ENCODE measurements at regions not wholly inside any gene's neighbourhood (a gene's known extent, or its start where the extent isn't known, plus 50 kb on each side); places are given as distances from the start of the nearest gene placed in this dataset.
A peak's percentile ranks its signal among the peaks of the same experiment; 100 is the strongest.

DNA sequence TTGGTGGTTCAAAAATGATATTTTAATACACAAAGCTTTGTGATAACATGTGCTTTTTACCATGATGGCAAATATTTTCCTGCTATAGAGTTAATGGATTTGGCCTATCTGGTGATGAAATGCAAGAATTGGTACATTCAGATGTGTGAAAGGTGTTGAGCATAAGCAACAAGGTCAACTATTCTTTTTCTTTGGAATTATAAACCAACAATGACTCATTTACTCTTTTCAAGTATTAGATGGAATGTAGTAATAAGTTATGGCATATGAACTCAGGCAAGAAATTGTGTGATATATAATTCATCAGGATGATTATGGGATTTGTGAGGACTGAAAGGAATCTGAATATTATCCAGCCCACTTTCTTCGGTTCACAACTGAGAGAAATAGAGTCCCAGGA lies 471.4 kb downstream of the ETNK1 start:
- TF ChIP-seq CTCF (conservative IDR thresholded peaks at IDR 0.05 in 1 of 2, IDR thresholded peaks at IDR 0.05 in 1 of 2; ENCODE audit: low read depth in 1 of 2, low read length in 2 of 2) (no peak), EZH2 (IDR thresholded peaks at IDR 0.05; ENCODE audit: low read length, missing control alignments) (no peak)
- H3K36me3 ChIP-seq (ENCODE audit: control insufficient read depth, insufficient read depth, low read length) = no peaks in the 10 kb centered on the region
- H3K27ac ChIP-seq (ENCODE audit: insufficient read depth, low read length) = no peak overlapping the region
- no peaks in the 10 kb centered on the region for H3K4me1 ChIP-seq (ENCODE audit: control insufficient read depth, extremely low read depth, insufficient read depth, low read length)
- H3K27me3 ChIP-seq (ENCODE audit: control insufficient read depth, insufficient read depth, low read length) = no peaks in the 10 kb centered on the region
- no peaks in the 10 kb centered on the region for H4K20me1 ChIP-seq (ENCODE audit: control insufficient read depth, extremely low read depth, insufficient read depth, low read length)
- H3K9me3 ChIP-seq (ENCODE audit: control insufficient read depth, insufficient read depth, low read depth, low read length) = no peaks in the 10 kb centered on the region
- no peak overlapping the region for H3K9ac ChIP-seq (ENCODE audit: insufficient read depth, low read length)
- peak in 1 of 2 donors; percentile 8 for DNase-seq (ENCODE audit: low read depth in 2 of 2)
- no peaks in the 10 kb centered on the region for H3K79me2 ChIP-seq (ENCODE audit: control insufficient read depth, insufficient read depth, low read length)
- no peak overlapping the region for H2AFZ ChIP-seq (ENCODE audit: low read length)
- H3K4me3 ChIP-seq (replicated peaks in 1 of 4; ENCODE audit: control extremely low read depth in 1 of 4, insufficient read depth in 1 of 4, low read depth in 3 of 4, low read length in 4 of 4) = no peak overlapping the region
- no peak overlapping the region for H3K4me2 ChIP-seq (ENCODE audit: extremely low read depth, insufficient read depth, low read length)

GRCh38 chr12:23098110-23098509 lies 473.1 kb downstream of the ETNK1 start:
- peak in 1 of 2 donors; percentile 20 for DNase-seq (ENCODE audit: low read depth in 2 of 2)
- H3K36me3 ChIP-seq (ENCODE audit: control insufficient read depth, insufficient read depth, low read length) = no peaks in the 10 kb centered on the region
- H3K4me1 ChIP-seq (ENCODE audit: control insufficient read depth, extremely low read depth, insufficient read depth, low read length) = no peaks in the 10 kb centered on the region
- TF ChIP-seq EZH2 (IDR thresholded peaks at IDR 0.05; ENCODE audit: low read length, missing control alignments) (no peak), CTCF (conservative IDR thresholded peaks at IDR 0.05 in 1 of 2, IDR thresholded peaks at IDR 0.05 in 1 of 2; ENCODE audit: low read depth in 1 of 2, low read length in 2 of 2) (no peak)
- H3K4me3 ChIP-seq (replicated peaks in 1 of 4; ENCODE audit: control extremely low read depth in 1 of 4, insufficient read depth in 1 of 4, low read depth in 3 of 4, low read length in 4 of 4) = no peak overlapping the region
- no peak overlapping the region for H3K27ac ChIP-seq (ENCODE audit: insufficient read depth, low read length)
- H3K9me3 ChIP-seq (ENCODE audit: control insufficient read depth, insufficient read depth, low read depth, low read length) = no peaks in the 10 kb centered on the region
- no peaks in the 10 kb centered on the region for H3K27me3 ChIP-seq (ENCODE audit: control insufficient read depth, insufficient read depth, low read length)
- no peak overlapping the region for H2AFZ ChIP-seq (ENCODE audit: low read length)
- H3K9ac ChIP-seq (ENCODE audit: insufficient read depth, low read length) = no peak overlapping the region
- no peaks in the 10 kb centered on the region for H3K79me2 ChIP-seq (ENCODE audit: control insufficient read depth, insufficient read depth, low read length)
- H3K4me2 ChIP-seq (ENCODE audit: extremely low read depth, insufficient read depth, low read length) = no peak overlapping the region
- H4K20me1 ChIP-seq (ENCODE audit: control insufficient read depth, extremely low read depth, insufficient read depth, low read length) = no peaks in the 10 kb centered on the region

DNA sequence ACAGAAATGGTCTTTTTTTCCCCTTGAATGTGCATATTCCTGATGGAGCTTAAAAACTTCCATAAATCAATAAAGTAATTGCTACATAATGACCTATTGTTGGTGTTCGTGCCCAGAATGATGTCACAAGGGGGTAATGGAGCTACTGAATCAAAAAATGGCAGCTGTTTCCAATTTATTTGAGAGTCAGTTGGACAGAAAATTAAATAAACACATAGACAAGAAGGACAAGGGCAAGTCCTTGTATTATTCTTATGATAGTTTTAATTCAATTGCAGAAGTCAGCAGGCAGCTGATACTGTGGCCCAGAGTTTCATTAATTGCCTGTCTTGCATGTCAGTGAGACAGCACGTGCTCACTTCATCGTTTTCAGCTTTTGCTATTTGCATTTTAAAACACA lies 473.5 kb downstream of the ETNK1 start:
- Histone ChIP-seq H3K4me2 (ENCODE audit: extremely low read depth, insufficient read depth, low read length) (no peak overlapping the region), H3K27me3 (ENCODE audit: control insufficient read depth, insufficient read depth, low read length) (no peaks in the 10 kb centered on the region), H3K4me3 (replicated peaks in 1 of 4; ENCODE audit: control extremely low read depth in 1 of 4, insufficient read depth in 1 of 4, low read depth in 3 of 4, low read length in 4 of 4) (no peak overlapping the region), H4K20me1 (ENCODE audit: control insufficient read depth, extremely low read depth, insufficient read depth, low read length) (no peaks in the 10 kb centered on the region), H2AFZ (ENCODE audit: low read length) (no peak overlapping the region), H3K36me3 (ENCODE audit: control insufficient read depth, insufficient read depth, low read length) (no peaks in the 10 kb centered on the region), H3K9me3 (ENCODE audit: control insufficient read depth, insufficient read depth, low read depth, low read length) (no peaks in the 10 kb centered on the region), H3K9ac (ENCODE audit: insufficient read depth, low read length) (no peak overlapping the region), H3K27ac (ENCODE audit: insufficient read depth, low read length) (no peak overlapping the region), H3K4me1 (ENCODE audit: control insufficient read depth, extremely low read depth, insufficient read depth, low read length) (no peaks in the 10 kb centered on the region), H3K79me2 (ENCODE audit: control insufficient read depth, insufficient read depth, low read length) (no peaks in the 10 kb centered on the region)
- peak; percentile 51 to 80 for DNase-seq (ENCODE audit: low read depth in 2 of 2)
- TF ChIP-seq EZH2 (IDR thresholded peaks at IDR 0.05; ENCODE audit: low read length, missing control alignments) = no peak
- no peak for TF ChIP-seq CTCF (conservative IDR thresholded peaks at IDR 0.05 in 1 of 2, IDR thresholded peaks at IDR 0.05 in 1 of 2; ENCODE audit: low read depth in 1 of 2, low read length in 2 of 2)
